ENCODE measurements at regions not wholly inside any gene's neighbourhood (a gene's known extent, or its start where the extent isn't known, plus 50 kb on each side); places are given as distances from the start of the nearest gene placed in this dataset.

DNA sequence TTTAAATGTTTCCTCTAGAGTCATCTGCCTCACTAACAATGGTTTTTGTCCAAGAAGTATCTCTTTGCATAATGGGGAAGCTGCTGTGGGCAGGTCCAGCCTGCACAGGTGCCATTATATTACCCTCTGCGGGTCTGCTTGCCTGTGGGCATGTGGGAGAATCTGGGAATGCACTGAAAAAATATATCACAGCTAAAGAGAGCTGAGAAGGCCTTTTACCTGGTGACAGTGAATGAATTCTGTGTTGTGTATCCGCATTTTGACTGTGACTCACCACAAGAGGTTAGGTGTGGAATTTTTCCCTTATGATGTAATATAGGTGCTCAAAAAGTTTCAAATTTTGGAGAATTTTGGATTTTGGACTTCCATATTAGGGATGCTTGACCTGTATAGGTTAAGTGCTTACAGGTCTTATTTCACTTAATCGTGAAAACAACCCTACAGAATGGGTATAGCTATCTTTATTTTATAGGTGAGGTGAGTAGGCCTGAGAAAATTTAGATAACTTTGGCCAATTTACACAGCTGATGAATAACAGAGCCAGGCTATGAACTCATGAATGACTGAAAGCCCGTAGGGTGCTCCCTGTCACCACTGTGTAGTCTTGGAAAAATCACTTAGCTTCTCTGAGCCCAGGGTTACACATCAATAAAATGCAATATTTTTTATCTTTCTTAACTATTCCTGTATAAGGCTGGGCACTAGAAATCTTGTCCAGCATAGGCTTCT lies 198.0 kb upstream of the EPHA5 start:
- TF ChIP-seq, protein P1, sequence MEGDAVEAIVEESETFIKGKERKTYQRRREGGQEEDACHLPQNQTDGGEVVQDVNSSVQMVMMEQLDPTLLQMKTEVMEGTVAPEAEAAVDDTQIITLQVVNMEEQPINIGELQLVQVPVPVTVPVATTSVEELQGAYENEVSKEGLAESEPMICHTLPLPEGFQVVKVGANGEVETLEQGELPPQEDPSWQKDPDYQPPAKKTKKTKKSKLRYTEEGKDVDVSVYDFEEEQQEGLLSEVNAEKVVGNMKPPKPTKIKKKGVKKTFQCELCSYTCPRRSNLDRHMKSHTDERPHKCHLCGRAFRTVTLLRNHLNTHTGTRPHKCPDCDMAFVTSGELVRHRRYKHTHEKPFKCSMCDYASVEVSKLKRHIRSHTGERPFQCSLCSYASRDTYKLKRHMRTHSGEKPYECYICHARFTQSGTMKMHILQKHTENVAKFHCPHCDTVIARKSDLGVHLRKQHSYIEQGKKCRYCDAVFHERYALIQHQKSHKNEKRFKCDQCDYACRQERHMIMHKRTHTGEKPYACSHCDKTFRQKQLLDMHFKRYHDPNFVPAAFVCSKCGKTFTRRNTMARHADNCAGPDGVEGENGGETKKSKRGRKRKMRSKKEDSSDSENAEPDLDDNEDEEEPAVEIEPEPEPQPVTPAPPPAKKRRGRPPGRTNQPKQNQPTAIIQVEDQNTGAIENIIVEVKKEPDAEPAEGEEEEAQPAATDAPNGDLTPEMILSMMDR (IDR thresholded peaks at IDR 0.05; ENCODE audit: insufficient read depth, low read length), result no peak
- DNase-seq (ENCODE audit: low read depth), result no peak
- no peak overlapping the region for H3K4me3 ChIP-seq (ENCODE audit: low read depth, low read length)

DNA sequence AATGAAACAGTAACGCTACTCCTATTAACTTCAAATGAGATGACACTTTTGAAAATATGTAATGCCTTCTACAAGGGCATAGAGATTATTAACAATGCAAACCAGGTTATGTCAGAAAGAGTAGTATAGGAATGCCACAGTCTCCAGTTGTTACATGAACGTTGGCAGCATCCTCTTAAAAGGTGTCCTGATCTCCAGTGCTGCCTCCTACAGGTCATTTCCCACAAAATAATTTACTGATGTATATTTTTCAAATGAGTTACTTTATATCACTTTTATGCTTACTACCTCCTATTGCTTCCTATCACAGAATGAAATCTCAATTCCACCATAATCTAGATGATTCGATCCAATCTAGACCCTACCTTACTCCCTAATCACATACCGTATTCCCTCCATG lies 195.2 kb upstream of the EPHA5 start:
- DNase-seq (ENCODE audit: low read depth), result peak; percentile 11
- no peak overlapping the region for H3K4me3 ChIP-seq (ENCODE audit: low read depth, low read length)
- TF ChIP-seq, protein P1 (IDR thresholded peaks at IDR 0.05; ENCODE audit: insufficient read depth, low read length), result peak; percentile 25

DNA sequence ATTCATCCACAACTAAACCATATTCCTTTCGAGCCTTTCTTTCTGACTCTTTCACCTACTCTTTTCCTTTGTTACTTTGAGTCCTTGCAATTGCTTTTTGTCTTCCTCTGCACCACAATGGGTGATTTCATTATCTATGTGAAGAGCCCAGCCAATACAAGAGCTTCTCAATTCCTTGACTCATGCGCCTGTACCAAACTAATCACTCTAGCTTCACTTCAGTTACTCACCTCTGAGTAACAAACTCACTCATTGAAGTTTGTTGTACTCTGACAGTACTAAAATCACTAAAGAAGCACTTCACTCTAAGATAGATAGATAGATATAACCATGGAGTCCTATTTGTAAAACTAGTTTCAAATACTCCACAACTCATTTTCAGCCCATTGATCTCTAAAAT lies 191.7 kb upstream of the EPHA5 start:
- no peak for DNase-seq (ENCODE audit: low read depth)
- TF ChIP-seq, protein P1 (IDR thresholded peaks at IDR 0.05; ENCODE audit: insufficient read depth, low read length), result no peak
- no peak overlapping the region for H3K4me3 ChIP-seq (ENCODE audit: low read depth, low read length)

DNA sequence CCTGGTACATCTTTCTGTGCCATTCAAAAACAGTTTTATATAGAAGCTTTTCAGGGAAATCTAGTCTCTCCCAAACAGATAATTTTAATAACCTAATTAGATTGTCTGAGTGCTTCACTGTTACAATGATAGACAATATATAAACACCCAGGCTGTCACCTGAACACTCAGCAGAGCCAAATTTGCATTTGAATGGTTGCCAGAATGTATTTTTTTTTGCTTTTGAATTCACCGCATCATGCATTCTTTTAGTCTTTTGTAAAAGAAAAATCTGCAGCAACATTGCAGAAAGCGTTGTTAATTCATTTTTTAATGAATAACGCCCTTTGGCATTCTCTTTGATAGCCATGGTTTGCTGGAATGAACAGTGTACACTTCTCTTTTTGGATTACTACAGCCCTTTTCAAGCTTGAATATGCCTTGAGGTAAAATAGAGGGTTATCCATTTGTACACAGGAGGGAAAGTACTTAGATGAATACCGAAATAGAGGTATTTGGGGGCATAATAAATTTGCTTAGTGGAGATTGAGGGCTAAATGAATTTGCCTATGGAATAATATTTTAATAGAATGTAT lies 175.0 kb upstream of the EPHA5 start:
- TF ChIP-seq, protein P1 (IDR thresholded peaks at IDR 0.05; ENCODE audit: insufficient read depth, low read length), result no peak
- no peak overlapping the region for H3K4me3 ChIP-seq (ENCODE audit: low read depth, low read length)
- no peak for DNase-seq (ENCODE audit: low read depth)

DNA sequence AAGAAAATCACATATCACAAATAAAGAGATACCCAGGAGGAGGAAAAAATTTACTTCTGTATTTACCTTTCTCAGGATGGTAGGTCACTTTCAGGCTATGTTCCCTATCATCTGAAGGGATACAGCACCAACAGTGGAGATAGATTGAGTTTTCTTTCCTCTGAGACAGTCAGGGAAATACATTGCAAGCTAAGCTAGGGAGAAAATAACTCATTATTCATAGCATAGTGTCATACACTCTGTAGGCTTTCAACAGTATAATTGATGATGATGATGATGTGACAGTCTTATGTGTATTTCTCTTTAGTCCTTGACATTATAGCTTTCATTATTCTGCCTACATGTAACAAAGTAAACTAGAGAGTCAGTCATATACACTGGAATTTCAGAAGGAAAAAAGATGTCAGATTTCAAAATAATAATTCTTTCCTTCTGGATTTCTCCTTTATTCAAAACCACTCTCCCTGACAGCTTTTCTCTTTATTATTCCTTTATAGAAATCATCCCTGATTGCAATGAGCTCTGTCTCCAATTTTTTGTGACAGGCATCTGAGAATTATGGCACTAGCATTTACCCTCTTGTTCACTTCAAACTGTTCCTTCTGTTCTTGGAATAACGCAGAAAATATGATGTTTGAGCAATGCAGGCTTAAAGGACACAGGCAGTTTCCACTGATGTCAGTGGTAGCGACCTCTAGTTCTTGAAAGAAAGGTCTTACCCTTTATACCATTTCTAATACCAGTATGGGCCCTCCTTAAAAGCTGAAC lies 169.1 kb upstream of the EPHA5 start:
- TF ChIP-seq, protein P1 (IDR thresholded peaks at IDR 0.05; ENCODE audit: insufficient read depth, low read length), result no peak
- no peak overlapping the region for H3K4me3 ChIP-seq (ENCODE audit: low read depth, low read length)
- no peak for DNase-seq (ENCODE audit: low read depth)

DNA sequence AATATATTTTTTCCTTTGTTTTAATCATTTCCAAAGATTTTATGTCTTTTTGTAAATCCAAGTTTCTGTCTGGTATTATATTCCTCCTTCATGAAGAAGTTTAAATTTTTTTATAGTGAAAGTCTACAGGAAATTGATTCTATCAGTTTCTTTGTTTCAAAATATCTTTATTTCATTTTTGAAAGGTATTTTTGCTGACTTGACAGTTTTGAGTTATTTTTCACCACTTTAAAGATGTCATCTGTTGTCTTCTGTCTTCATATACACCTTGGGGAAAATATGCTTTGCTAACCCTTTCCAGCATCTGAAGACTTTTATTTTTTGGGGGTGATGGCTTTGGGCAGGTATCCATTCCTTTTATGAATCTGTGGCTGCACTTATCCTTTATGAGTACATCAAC lies 164.4 kb upstream of the EPHA5 start:
- H3K4me3 ChIP-seq (ENCODE audit: low read depth, low read length), result no peak overlapping the region
- no peak for DNase-seq (ENCODE audit: low read depth)
- TF ChIP-seq, protein P1 (IDR thresholded peaks at IDR 0.05; ENCODE audit: insufficient read depth, low read length), result no peak

Measured in fibroblast of the aortic adventitia (primary cell).